ENCODE measurements at regions not wholly inside any gene's neighbourhood (a gene's known extent, or its start where the extent isn't known, plus 50 kb on each side); places are given as distances from the start of the nearest gene placed in this dataset.

DNA sequence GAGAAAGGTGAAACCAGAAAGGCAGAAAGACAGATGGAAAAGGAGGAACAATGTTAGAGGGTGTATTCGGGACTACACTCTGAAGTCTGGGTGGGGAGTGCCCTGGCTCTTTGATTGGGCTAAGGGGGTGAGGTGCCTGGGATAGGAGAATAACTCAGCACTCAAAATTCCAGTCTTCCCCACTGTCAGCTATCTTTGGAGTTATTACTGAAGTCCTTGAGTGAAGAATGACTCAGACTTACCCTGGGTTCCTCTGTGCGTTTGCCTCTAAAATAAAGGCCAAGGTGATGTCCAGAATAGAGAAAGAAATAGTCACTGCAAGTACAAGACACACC lies 151.8 kb upstream of the SERPINE2 start:
- H3K4me3 Mint-ChIP-seq: no peak overlapping the region
- DNase-seq (ENCODE audit: low spot score in 2 of 2) (no peak), ATAC-seq (ENCODE audit: low read depth) (no peak)
- peaks cover 6% of the 10 kb centered on the region for H3K27me3 Mint-ChIP-seq
- H3K36me3 Mint-ChIP-seq: no peaks in the 10 kb centered on the region
- no peak overlapping the region for H3K27ac Mint-ChIP-seq
- peaks cover 3% of the 10 kb centered on the region for H3K4me1 Mint-ChIP-seq
- H3K9me3 Mint-ChIP-seq: peaks cover 8% of the 10 kb centered on the region

DNA sequence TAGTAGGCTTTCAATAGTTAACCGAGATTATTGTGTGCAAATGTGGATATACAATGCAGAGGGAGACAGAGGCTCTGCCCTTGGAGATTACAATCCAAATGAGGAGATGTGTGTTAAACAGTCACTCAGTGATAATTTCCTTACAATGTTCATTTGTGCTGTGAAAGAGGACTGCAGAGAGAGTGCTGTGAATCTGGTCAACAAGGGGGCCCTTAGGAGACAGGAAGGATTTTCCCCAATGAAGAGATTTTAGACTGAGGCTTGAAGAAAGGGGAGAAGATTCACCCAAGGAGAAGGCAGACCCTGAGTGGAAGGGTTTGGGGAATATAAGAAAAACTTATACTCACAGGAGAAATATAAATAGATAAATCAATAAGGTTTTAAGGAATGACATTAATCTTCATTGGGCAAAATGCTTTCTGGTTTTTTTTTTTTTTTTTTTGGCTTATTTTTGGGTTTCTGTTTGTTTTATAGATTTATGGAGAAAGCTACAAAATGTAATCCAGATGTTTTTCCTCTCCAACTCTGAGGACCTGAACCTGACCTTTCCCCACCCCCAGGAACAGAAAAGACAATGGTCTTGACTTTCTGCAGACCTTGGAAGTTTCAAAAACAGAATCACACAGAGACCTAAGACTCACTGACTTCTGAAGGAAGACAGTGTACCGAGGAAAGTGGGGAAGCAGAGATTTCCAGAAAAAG lies 151.3 kb upstream of the SERPINE2 start:
- Mint-ChIP-seq H3K4me1 (peaks cover 3% of the 10 kb centered on the region), H3K9me3 (peaks cover 8% of the 10 kb centered on the region), H3K27ac (no peak overlapping the region), H3K4me3 (no peak overlapping the region), H3K27me3 (peaks cover 6% of the 10 kb centered on the region), H3K36me3 (no peaks in the 10 kb centered on the region)
- no peak for DNase-seq (ENCODE audit: low spot score in 2 of 2)
- ATAC-seq (ENCODE audit: low read depth): no peak

DNA sequence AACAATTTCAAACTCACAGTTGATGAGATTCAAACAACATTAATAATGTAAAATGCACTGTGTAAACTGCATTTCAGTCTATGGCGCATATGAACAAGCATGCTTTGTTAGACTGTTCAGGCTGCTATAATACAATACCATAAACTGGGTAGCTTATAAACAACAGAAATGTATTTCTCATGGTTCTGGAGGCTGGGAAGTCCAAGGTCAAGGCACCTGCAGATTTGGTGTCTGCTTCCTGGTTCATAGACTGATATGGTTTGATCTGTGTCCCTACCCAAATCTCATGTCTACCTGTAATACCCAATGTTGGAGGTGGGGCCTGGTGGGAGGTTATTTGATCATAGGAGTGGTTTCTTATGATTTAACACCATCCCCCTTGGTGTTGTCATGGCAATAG lies 148.1 kb upstream of the SERPINE2 start:
- Mint-ChIP-seq H3K9me3 (peaks cover 4% of the 10 kb centered on the region), H3K4me1 (peaks cover 3% of the 10 kb centered on the region), H3K27ac (no peak overlapping the region), H3K27me3 (peaks cover 9% of the 10 kb centered on the region), H3K4me3 (no peak overlapping the region), H3K36me3 (no peaks in the 10 kb centered on the region)
- DNase-seq (ENCODE audit: low spot score in 2 of 2): no peak
- ATAC-seq (ENCODE audit: low read depth): no peak

- Mint-ChIP-seq H3K4me3 (no peak overlapping the region), H3K36me3 (no peaks in the 10 kb centered on the region), H3K4me1 (peaks cover 3% of the 10 kb centered on the region), H3K9me3 (peaks cover 4% of the 10 kb centered on the region), H3K27me3 (peaks cover 14% of the 10 kb centered on the region), H3K27ac (no peak overlapping the region)
- ATAC-seq (ENCODE audit: low read depth) (no peak), DNase-seq (ENCODE audit: low spot score in 2 of 2) (no peak)
These were observed 146.0 kb upstream of the SERPINE2 start for GRCh38 chr2:224185023-224185601.

- Mint-ChIP-seq H3K4me3 (no peak overlapping the region), H3K36me3 (no peaks in the 10 kb centered on the region), H3K4me1 (peaks cover 3% of the 10 kb centered on the region), H3K27me3 (peaks cover 12% of the 10 kb centered on the region), H3K9me3 (peaks cover 4% of the 10 kb centered on the region), H3K27ac (no peak overlapping the region)
- ATAC-seq (ENCODE audit: low read depth): no peak
- DNase-seq (ENCODE audit: low spot score in 2 of 2): no peak
These were observed 144.0 kb upstream of the SERPINE2 start for GRCh38 chr2:224183086-224183485.

DNA sequence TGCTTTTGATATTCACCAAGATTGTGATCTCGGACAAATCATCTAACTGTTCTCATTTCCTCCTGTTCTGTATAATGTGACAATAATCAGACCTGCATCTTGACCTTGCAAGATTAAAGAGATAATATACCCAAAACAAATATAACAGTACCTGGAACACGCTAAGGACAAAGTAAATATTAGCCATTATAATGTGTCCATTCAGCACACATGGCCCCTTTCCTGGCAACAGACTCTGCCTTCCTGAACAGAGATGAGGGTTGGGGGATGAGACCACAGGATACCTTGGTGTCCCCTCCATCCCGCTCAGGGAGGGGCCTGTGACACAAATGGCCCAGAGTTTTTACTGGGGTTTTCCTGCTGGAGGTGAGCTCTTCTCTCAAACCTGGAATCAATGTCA lies 143.4 kb upstream of the SERPINE2 start:
- Mint-ChIP-seq H3K9me3 (peaks cover under 1% of the 10 kb centered on the region), H3K4me1 (peaks cover 3% of the 10 kb centered on the region), H3K4me3 (no peak overlapping the region), H3K36me3 (no peaks in the 10 kb centered on the region), H3K27ac (no peak overlapping the region), H3K27me3 (peaks cover 12% of the 10 kb centered on the region)
- ATAC-seq (ENCODE audit: low read depth): no peak
- DNase-seq (ENCODE audit: low spot score in 2 of 2): no peak

- H3K36me3 Mint-ChIP-seq: no peaks in the 10 kb centered on the region
- H3K27me3 Mint-ChIP-seq: peaks cover 13% of the 10 kb centered on the region
- H3K4me3 Mint-ChIP-seq: no peak overlapping the region
- no peak for DNase-seq (ENCODE audit: low spot score in 2 of 2)
- no peak overlapping the region for H3K27ac Mint-ChIP-seq
- peaks cover 3% of the 10 kb centered on the region for H3K4me1 Mint-ChIP-seq
- H3K9me3 Mint-ChIP-seq: no peaks in the 10 kb centered on the region
- no peak for ATAC-seq (ENCODE audit: low read depth)
These were observed 142.6 kb upstream of the SERPINE2 start for GRCh38 chr2:224181534-224182155.

DNA sequence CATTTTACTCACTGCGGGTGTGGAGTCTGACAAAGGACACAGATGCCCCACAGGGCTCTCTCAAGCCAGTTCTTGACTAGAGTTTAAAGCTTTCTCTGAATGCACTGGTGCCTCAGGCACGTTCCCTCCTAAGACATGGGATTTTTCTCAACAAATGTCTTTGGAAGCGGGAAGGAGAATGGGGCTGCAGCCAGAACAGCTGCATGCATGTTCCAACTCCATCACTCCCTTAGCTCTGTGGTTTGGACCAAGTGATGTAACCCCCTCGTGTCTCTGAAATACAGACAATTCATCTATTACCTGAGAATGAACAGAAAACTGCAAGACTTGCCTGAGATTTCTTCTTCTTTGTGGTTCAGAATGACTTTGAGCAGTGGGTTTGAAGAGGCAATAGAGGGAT lies 141.7 kb upstream of the SERPINE2 start:
- Mint-ChIP-seq H3K4me3 (no peak overlapping the region), H3K4me1 (no peaks in the 10 kb centered on the region), H3K36me3 (no peaks in the 10 kb centered on the region), H3K27me3 (peaks cover 13% of the 10 kb centered on the region), H3K27ac (no peak overlapping the region), H3K9me3 (no peaks in the 10 kb centered on the region)
- no peak for ATAC-seq (ENCODE audit: low read depth)
- no peak for DNase-seq (ENCODE audit: low spot score in 2 of 2)

GRCh38 chr2:224178056-224178455 lies 139.0 kb upstream of the SERPINE2 start:
- ATAC-seq (ENCODE audit: low read depth) (no peak), DNase-seq (ENCODE audit: low spot score in 2 of 2) (no peak)
- Mint-ChIP-seq H3K9me3 (no peaks in the 10 kb centered on the region), H3K36me3 (no peaks in the 10 kb centered on the region), H3K27ac (no peak overlapping the region), H3K4me3 (no peak overlapping the region), H3K27me3 (peaks cover 15% of the 10 kb centered on the region), H3K4me1 (no peaks in the 10 kb centered on the region)

- Mint-ChIP-seq H3K27ac (no peak overlapping the region), H3K27me3 (peaks cover 13% of the 10 kb centered on the region), H3K36me3 (no peaks in the 10 kb centered on the region), H3K9me3 (no peaks in the 10 kb centered on the region), H3K4me3 (no peak overlapping the region), H3K4me1 (no peaks in the 10 kb centered on the region)
- ATAC-seq (ENCODE audit: low read depth) (no peak), DNase-seq (ENCODE audit: low spot score in 2 of 2) (no peak)
These were observed 136.5 kb upstream of the SERPINE2 start for GRCh38 chr2:224175538-224175937.

DNA sequence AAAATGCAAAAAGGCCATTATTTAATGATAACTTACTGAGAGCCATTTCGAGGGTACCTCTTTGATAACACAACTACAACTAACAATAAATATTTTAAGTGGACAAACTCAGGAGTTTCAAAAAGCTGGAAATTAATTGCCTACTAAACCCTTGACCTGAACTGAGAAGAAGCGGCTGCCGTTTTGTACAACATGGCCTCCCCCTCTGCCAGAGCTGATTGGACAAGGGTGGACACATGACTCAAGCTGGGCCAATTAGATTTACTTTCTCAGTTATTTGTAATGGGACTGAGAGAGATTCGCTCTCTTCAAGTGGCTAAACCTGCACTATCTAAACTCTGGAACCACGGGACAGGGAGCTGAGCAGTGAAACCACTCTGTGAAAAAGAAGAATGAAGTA lies 135.9 kb upstream of the SERPINE2 start:
- DNase-seq (ENCODE audit: low spot score in 2 of 2) (no peak), ATAC-seq (ENCODE audit: low read depth) (no peak)
- no peaks in the 10 kb centered on the region for H3K36me3 Mint-ChIP-seq
- H3K4me3 Mint-ChIP-seq: no peak overlapping the region
- no peak overlapping the region for H3K27ac Mint-ChIP-seq
- H3K4me1 Mint-ChIP-seq: no peaks in the 10 kb centered on the region
- no peaks in the 10 kb centered on the region for H3K9me3 Mint-ChIP-seq
- peaks cover 9% of the 10 kb centered on the region for H3K27me3 Mint-ChIP-seq

GRCh38 chr2:224174521-224174920 lies 135.4 kb upstream of the SERPINE2 start:
- ATAC-seq (ENCODE audit: low read depth) (no peak), DNase-seq (ENCODE audit: low spot score in 2 of 2) (no peak)
- no peak overlapping the region for H3K4me3 Mint-ChIP-seq
- no peaks in the 10 kb centered on the region for H3K9me3 Mint-ChIP-seq
- no peaks in the 10 kb centered on the region for H3K36me3 Mint-ChIP-seq
- no peak overlapping the region for H3K27ac Mint-ChIP-seq
- H3K27me3 Mint-ChIP-seq: peaks cover 12% of the 10 kb centered on the region
- no peaks in the 10 kb centered on the region for H3K4me1 Mint-ChIP-seq

DNA sequence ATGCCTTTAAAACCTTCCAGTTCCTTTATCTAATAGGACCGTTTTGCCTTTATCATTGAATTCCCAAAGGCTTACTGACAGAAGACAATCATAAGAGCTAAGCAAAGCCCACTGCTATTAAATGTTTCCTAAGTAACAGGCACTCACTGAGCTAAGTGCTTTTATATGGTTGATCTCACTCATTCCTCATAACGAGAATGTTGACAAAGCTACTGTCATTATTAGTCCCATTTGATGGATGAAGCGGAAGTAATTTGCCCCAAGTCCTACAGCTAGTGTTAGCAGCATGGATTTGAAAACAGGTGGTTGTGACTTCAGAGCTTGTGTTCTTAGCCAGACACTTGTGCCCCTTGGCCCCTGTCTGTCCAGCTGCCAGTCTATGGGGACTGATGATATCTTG lies 134.8 kb upstream of the SERPINE2 start:
- Mint-ChIP-seq H3K27ac (no peak overlapping the region), H3K4me1 (no peaks in the 10 kb centered on the region), H3K27me3 (peaks cover 11% of the 10 kb centered on the region), H3K9me3 (no peaks in the 10 kb centered on the region), H3K36me3 (no peaks in the 10 kb centered on the region), H3K4me3 (no peak overlapping the region)
- DNase-seq (ENCODE audit: low spot score in 2 of 2): no peak
- ATAC-seq (ENCODE audit: low read depth): no peak

DNA sequence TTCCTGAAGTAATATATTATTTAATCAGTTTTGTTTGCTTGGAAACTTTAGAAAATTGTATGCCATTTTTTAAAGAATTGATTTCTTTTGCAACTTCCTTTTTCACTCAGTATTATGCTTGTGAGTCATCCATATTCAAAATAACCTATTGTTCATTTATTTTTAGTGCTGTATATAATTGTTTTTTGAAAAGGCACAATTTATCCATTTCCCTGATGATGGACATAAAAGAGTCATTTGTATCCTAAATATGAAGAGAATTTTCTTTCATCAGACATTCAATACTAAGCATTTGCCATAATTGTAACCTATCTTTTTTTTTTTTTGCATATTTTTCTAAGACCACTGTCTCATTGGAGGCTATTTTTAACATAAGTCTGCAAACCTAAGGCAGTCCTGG lies 134.1 kb upstream of the SERPINE2 start:
- Mint-ChIP-seq H3K4me1 (no peaks in the 10 kb centered on the region), H3K4me3 (no peak overlapping the region), H3K9me3 (peaks cover under 1% of the 10 kb centered on the region), H3K27ac (no peak overlapping the region), H3K27me3 (peaks cover 10% of the 10 kb centered on the region), H3K36me3 (no peaks in the 10 kb centered on the region)
- no peak for ATAC-seq (ENCODE audit: low read depth)
- no peak for DNase-seq (ENCODE audit: low spot score in 2 of 2)

GRCh38 chr2:224171226-224171625 lies 132.1 kb upstream of the SERPINE2 start:
- no peaks in the 10 kb centered on the region for H3K4me1 Mint-ChIP-seq
- no peak overlapping the region for H3K27ac Mint-ChIP-seq
- H3K9me3 Mint-ChIP-seq: peaks cover 4% of the 10 kb centered on the region
- peaks cover 9% of the 10 kb centered on the region for H3K27me3 Mint-ChIP-seq
- ATAC-seq (ENCODE audit: low read depth) (no peak), DNase-seq (ENCODE audit: low spot score in 2 of 2) (no peak)
- H3K4me3 Mint-ChIP-seq: no peak overlapping the region
- no peaks in the 10 kb centered on the region for H3K36me3 Mint-ChIP-seq

Measured in memory B cell (primary cell).